Activated T-cell treated with anti-CD3 and anti-CD28 coated beads for 24 hours (primary cell): ENCODE measurements at regions not wholly inside any gene's neighbourhood (a gene's known extent, or its start where the extent isn't known, plus 50 kb on each side); places are given as distances from the start of the nearest gene placed in this dataset.
"Not testable (repeated sequence)": the region's sequence is repeated elsewhere in the genome, so short reads cannot be mapped to it uniquely, and the experiment has no call there.

Experiments used
- DNase-seq: peaks from one replicate; pipeline ENCODE4 v3.0.0-alpha.2; 2020; ENCODE audit warnings: low read depth

DNA sequence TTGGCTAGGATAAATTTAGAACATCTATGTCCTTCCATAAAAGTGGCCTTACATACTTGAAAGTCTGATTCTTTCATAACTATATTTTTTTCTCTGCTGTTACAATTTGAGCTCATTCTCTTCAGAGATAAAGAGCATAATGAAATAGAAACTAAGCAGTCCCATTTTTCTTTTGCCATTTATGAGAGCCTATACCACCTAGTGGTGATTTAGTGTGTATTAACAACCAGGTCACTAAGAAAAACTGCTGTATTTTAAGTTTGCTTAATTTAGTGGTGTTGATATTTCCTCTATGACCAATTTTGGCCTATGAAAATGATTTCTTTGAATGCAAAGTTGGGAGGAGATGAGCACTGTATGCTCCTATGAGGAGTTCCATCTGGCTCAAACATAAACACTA lies 88.7 kb upstream of the ZWINT start:
- no peak for DNase-seq

GRCh38 chr10:56447613-56448012 lies 86.6 kb upstream of the ZWINT start:
- DNase-seq: not testable (repeated sequence)

DNA sequence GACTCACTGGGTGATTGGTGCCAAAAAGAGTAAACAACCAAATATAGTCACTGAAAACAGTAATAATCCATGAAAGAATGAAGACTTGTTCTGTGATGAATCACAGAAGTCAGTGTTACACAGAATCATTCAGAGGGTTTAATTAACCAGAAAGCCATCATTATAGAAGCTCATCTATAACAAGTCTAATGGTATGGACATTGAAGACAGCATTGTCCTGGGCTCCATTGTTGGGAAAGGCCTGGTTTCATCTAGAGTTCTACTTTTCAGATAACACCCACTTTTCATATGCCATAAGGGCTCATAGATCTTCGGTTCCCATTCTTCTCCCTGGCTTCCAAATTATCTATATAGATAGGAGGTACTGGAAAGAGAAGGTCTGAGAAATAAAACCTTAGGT lies 80.3 kb upstream of the ZWINT start:
- not testable (repeated sequence) for DNase-seq
